Fibroblast of mammary gland (primary cell): ENCODE measurements at regions not wholly inside any gene's neighbourhood (a gene's known extent, or its start where the extent isn't known, plus 50 kb on each side); places are given as distances from the start of the nearest gene placed in this dataset.
"Not testable (repeated sequence)": the region's sequence is repeated elsewhere in the genome, so short reads cannot be mapped to it uniquely, and the experiment has no call there.

Experiments
- DNase-seq: peaks from one replicate; pipeline ENCODE4 v3.0.0-alpha.2; 2010; ENCODE audit warnings: low read depth
- H3K4me3 ChIP-seq: 2 replicates; pipeline ENCODE4 v1.5.1; 2011; ENCODE audit warnings: low read depth, mild to moderate bottlenecking, low read length, moderate library complexity; ENCODE audit not compliant: control insufficient read depth
- CTCF ChIP-seq: conservative IDR thresholded peaks from 2 replicates; pipeline ENCODE4 v1.5.1; 2011; ENCODE audit warnings: low read depth, low read length, inconsistent platforms; ENCODE audit not compliant: control insufficient read depth, insufficient read depth

- DNase-seq = no peak
- TF ChIP-seq CTCF = no peak
- no peak overlapping the region for H3K4me3 ChIP-seq
Measured at GRCh38 chr7:149588930-149589329, 91.3 kb upstream of the ZNF746 start.

- H3K4me3 ChIP-seq = no peak overlapping the region
- TF ChIP-seq CTCF = no peak
- DNase-seq = no peak
Measured at GRCh38 chr7:149586646-149587645, 89.3 kb upstream of the ZNF746 start.

DNA sequence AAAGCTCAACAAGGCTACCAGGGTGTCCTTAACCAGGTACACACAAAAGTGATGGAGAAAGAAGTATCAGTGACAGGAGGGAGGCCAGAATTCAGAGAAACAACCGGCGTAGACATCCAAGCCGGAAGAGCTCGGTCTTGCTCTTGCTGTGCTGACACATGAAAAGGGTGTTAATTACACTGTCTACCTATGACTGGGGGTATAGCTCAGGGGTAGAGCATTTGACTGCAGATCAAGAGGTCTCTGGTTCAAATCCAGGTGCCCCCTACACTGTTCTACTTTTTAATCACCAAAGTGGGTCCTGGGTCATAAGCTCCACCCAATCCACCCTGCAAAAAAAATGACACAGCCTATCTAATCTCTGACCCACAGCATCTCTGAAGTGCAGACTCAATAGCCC is 86.9 kb upstream of the ZNF746 start:
- no peak overlapping the region for H3K4me3 ChIP-seq
- DNase-seq = no peak
- no peak for TF ChIP-seq CTCF

DNA sequence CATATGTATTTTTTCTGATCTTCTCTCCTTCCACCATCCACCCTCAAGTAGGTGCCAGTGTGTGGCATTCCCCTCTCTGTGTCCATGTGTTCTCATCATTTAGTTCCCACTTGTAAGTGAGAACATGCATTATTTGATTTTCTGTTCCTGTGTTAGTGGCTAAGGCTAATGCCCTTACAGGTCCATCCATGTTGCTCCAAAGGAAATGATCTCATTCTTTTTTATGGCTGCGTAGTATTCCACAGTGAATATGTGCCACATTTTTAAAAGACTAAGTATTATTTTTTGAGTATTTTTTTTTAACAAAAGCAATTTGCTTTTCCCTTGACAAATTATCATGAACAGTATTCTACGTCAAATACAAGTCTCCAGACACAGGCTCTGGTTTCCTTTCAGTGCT is 86.4 kb upstream of the ZNF746 start:
- no peak for TF ChIP-seq CTCF

DNA sequence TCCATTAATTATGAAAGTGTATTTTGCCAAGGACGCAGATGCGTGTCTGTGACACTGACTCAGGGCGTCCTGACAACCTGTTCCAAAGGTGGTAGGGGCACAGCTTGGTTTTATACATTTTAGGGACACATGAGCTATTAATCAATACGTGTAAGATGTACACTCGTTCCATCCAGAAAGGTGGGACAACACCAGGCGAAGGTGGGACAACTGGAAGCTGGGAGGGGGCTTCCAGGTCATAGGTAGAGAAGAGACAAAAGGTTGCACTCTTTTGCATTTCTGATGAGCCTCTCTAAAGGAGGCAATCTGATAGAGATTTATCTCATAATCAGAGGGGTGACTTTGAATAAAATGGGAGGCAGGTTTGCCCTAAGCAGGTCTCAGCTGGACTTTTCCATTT is 82.7 kb upstream of the ZNF746 start:
- no peak overlapping the region for H3K4me3 ChIP-seq
- TF ChIP-seq CTCF = no peak
- no peak for DNase-seq

More for the DNA sequence above, 86.4 kb upstream of the ZNF746 start:
- H3K4me3 ChIP-seq = no peak overlapping the region
- no peak for DNase-seq

GRCh38 chr7:149579365-149579764 is 81.8 kb upstream of the ZNF746 start:
- H3K4me3 ChIP-seq, DNase-seq: not testable (repeated sequence)

GRCh38 chr7:149574428-149574827 is 76.8 kb upstream of the ZNF746 start:
- DNase-seq, H3K4me3 ChIP-seq: not testable (repeated sequence)
